Dedifferentiated amniotic fluid mesenchymal stem cell (primary cell): ENCODE measurements at regions not wholly inside any gene's neighbourhood (a gene's known extent, or its start where the extent isn't known, plus 50 kb on each side); places are given as distances from the start of the nearest gene placed in this dataset.
A peak's percentile ranks its signal among the peaks of the same experiment; 100 is the strongest.

Experiments used
- DNase-seq: peaks from one replicate; pipeline ENCODE4 v3.0.0-alpha.2; 2016; ENCODE audit errors: extremely low spot score

GRCh38 chr10:90975096-90975495 lies 54.2 kb upstream of the ANKRD1 start:
- DNase-seq = no peak

GRCh38 chr10:90977162-90977854 lies 56.4 kb upstream of the ANKRD1 start:
- DNase-seq = no peak

GRCh38 chr10:90977855-90978486 lies 57.1 kb upstream of the ANKRD1 start:
- DNase-seq = no peak

- DNase-seq = no peak
Measured at GRCh38 chr10:90982406-90983008, 61.6 kb upstream of the ANKRD1 start.

- no peak for DNase-seq
Measured at GRCh38 chr10:90983914-90984549, 63.1 kb upstream of the ANKRD1 start.

GRCh38 chr10:90984898-90985297 lies 64.0 kb upstream of the ANKRD1 start:
- DNase-seq = no peak

GRCh38 chr10:90985321-90985933 lies 64.5 kb upstream of the ANKRD1 start:
- no peak for DNase-seq

- no peak for DNase-seq
Measured at GRCh38 chr10:90986136-90986760, 65.4 kb upstream of the ANKRD1 start.

GRCh38 chr10:90986870-90987269 lies 66.0 kb upstream of the ANKRD1 start:
- no peak for DNase-seq

GRCh38 chr10:90987383-90987782 lies 66.5 kb upstream of the ANKRD1 start:
- DNase-seq = no peak

- no peak for DNase-seq
Measured at GRCh38 chr10:90988024-90988423, 67.1 kb upstream of the ANKRD1 start.

- DNase-seq = no peak
Measured at GRCh38 chr10:90988802-90989201, 67.9 kb upstream of the ANKRD1 start.

- DNase-seq = no peak
Measured at GRCh38 chr10:90989378-90989777, 68.5 kb upstream of the ANKRD1 start.

GRCh38 chr10:90992462-90992861 lies 71.6 kb upstream of the ANKRD1 start:
- no peak for DNase-seq

GRCh38 chr10:90993340-90993739 lies 72.5 kb upstream of the ANKRD1 start:
- peak; percentile 36 for DNase-seq

- no peak for DNase-seq
Measured at GRCh38 chr10:90997670-90998069, 76.8 kb upstream of the ANKRD1 start.

GRCh38 chr10:90998733-90999511 lies 78.0 kb upstream of the ANKRD1 start:
- no peak for DNase-seq

GRCh38 chr10:90999512-91000172 lies 78.8 kb upstream of the ANKRD1 start:
- DNase-seq = no peak

GRCh38 chr10:91000470-91000869 lies 79.6 kb upstream of the ANKRD1 start:
- no peak for DNase-seq

- no peak for DNase-seq
Measured at GRCh38 chr10:91000985-91001384, 80.1 kb upstream of the ANKRD1 start.

GRCh38 chr10:91002656-91003055 lies 81.8 kb upstream of the ANKRD1 start:
- no peak for DNase-seq
